ENCODE measurements at regions not wholly inside any gene's neighbourhood (a gene's known extent, or its start where the extent isn't known, plus 50 kb on each side); places are given as distances from the start of the nearest gene placed in this dataset.

DNA sequence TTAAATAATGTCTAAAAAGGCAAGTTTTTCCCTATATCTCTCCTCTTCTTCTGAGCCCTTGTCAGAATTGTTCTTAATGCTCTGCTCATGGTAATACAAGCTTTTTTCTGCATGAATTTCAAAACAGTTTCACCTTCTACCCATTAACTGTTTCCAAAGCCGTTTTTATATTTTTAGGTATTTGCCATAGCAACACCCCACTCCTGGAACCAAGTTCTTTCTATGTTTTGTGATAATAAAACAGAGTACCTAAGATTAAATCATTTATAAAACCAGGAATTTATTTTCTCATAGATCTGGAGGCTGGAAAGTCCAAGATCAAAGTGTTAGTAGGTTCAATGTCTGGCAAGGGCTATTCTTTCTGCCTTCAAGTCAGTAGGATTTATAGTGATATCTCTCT is 497.4 kb downstream of the ETS1 start:
- no peak for DNase-seq (ENCODE audit: low read depth in 2 of 2)

DNA sequence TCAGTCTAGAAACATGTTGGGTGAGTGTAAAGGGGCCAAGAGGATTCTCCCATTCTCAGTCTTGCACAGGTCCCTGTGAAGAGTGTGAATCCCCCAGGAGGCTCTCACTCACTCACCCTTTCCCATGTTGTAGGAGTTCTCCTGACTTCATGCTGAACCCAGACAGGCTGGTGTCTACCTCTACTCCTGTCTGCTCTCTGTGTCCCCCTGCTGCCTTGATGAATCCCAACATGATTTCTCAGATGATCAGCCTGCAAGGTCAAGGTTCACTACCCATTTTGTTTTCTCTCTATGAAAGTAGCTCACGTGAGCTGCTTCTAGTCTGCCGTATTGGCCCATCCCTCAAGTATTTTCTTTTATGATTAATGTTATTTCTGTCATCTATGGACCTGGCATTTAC is 500.6 kb downstream of the ETS1 start:
- DNase-seq (ENCODE audit: low read depth in 2 of 2): no peak

DNA sequence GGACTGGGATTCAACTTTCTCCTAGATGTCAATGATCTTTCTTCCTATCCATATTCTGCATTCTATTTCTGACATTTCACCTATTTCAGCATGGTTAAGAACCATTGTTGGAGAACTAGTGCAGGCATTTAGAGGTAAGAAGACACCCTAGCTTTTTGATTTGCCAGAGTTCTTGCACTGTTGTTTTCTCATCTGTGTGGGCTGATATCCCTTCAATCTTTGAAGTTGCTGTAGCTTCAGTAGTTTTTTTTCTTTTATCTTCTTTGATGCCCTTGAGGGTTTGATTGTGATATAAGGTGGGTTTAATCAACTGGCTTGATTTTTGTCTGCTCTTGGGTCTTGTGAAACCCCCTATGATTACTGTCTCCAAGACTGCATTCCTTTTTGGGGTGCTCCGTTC is 502.1 kb downstream of the ETS1 start:
- no peak for DNase-seq (ENCODE audit: low read depth in 2 of 2)

DNA sequence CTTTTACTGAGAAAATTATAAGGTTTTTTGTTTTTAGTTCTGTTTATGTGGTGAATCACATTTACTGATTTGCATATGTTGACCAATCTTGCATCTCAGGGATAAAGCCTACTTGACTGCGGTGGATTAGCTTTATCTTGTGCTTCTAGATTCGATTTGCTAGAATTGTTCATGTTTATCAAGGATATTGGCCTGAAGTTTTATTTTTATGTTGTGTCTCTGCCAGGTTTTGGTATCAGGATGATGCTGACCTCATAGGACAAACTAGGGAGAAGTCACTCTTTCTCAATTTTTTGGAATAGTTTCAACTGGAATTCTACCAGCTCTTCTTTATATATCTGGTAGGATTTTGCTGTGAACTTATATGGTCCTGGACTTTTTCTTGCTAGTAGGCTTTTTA is 504.8 kb downstream of the ETS1 start:
- DNase-seq (ENCODE audit: low read depth in 2 of 2): no peak

DNA sequence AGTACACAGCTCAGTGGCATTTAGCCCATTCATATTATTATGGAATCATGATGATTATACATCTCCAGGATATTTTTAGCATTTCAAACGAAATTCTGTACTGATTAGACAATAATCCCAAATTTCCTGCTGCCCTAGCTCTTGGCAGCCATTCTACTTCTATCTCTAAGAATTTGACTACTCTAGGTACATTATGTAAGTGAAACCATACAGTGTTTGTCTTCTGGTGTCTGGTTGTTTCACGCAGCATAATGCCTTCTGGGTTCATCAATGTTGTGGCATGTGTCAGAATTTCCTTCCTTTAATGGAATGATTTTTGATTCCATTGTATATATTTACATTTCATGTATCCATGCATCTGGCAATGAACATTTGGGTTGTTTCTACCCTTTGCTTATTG is 517.7 kb downstream of the ETS1 start:
- no peak for DNase-seq (ENCODE audit: low read depth in 2 of 2)

DNA sequence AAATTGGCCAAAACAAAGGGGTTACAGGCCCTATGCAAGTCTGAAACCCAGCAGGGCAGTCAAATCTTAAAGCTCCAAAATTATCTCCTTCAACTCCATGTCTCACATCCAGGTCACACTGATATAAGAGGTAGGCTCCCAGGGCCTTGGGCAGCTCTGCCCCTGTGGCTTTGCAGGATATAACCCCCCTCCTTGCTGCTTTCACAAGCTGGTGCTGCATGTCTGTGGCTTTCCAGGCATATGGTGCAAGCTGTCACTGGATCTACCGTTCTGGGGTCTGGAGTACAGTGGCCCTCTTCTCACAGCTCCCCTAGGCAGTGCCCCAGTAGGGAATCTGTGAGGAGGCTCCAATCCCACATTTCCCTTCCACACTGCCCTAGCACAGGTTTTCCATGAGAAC is 519.6 kb downstream of the ETS1 start:
- DNase-seq (ENCODE audit: low read depth in 2 of 2): no peak

DNA sequence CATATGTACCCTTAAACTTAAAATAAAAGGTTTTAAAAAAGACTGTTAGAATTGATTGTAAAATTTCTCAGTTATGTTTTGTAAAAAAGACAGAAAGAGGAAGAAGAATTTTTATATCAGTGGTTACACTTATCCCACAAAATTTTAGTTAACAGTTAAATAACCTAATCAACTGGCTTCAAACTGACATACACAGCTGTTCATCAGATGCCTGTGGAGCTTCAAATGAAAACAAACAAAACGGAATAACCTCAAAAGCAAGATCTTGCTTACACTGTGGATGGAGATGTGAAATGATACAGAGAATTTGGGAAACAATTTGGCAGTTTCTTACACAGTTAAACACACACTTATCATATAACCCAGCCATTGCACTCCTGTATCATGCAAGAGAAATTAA is 521.0 kb downstream of the ETS1 start:
- no peak for DNase-seq (ENCODE audit: low read depth in 2 of 2)

DNA sequence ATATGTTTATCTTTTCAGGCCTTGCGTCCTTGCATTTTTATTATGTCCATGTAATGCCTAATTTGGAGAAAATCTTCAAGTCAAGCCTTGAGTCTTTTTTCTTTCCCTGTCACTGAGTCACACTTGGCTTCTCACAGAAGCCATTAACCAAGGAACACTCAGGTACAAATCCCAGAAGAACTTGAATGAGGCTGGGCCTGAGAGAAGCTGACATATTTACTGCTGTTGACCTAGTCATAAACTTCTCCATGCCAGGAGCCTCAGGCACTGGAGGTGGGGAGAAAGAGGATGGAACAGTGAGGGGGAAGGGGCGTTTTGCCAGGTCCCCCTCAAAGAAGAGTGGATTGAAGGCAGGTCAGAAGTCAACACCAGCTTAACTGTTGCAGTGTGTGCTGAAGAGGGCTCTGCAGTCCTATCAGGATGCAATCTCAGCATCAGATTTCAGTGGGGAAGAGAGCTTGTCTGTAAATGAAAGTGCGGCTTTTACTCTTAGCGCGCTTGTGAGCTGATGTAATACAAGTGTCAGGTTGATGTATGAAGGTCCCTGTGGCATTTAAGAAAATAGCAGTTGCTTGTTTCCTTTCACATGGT is 526.0 kb downstream of the ETS1 start:
- DNase-seq (ENCODE audit: low read depth in 2 of 2): no peak

DNA sequence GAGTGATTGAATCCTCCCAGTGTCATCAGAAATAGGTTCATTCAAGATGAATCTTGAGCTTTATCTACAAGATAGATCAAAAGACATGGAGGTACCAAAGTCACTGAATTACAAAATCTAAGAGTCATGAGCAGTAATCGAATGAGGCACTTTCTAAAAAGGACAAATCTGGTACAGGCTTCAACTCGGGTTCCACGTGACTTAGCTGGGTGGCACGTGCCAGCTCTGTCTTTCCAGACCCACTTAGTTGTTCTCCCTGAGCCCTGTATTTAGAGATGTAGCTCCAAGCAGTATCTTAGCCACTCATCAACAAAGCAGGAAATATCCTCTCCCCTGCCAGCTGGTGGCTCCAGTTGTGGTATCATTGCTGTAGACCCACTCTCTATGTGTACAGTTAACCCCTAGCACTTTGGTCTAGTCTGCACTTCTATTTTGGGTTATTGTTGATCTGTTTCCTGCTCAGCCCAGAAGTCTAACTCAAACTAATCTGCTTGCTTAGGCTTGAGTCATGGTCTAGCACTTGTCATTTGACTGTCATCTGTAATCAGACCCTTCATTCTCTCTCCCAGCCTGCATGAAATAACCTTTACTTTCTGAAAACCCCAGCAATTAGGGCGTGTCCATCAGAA is 528.7 kb downstream of the ETS1 start:
- DNase-seq (ENCODE audit: low read depth in 2 of 2): no peak

DNA sequence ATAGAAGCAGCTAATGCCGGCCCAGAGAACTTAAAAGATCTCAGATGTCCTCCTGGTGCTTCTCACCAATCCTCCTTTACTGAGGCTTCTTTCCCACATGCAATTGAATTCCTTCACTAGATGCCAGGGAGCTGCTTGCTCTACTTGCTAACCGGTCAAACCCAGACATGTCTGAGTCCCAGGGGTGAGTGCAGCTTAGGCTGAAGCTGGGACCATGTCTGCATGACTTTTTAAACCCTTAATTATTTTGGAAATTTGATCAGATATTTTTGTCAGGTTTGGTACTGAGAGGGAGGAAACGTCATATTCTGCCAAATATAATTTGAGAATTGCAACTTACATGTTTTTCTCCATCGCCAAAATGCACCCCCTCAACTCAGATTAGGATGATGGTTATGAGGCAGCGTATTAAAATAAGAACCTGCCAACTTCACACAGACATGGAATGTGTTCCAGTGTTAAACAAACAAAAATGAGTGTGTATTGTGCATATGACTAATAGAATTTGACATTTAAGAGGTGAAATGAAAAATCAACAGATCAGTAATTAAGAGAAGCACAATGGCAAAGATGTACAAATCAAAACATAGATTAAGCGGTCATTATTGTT is 529.5 kb downstream of the ETS1 start:
- no peak for DNase-seq (ENCODE audit: low read depth in 2 of 2)

DNA sequence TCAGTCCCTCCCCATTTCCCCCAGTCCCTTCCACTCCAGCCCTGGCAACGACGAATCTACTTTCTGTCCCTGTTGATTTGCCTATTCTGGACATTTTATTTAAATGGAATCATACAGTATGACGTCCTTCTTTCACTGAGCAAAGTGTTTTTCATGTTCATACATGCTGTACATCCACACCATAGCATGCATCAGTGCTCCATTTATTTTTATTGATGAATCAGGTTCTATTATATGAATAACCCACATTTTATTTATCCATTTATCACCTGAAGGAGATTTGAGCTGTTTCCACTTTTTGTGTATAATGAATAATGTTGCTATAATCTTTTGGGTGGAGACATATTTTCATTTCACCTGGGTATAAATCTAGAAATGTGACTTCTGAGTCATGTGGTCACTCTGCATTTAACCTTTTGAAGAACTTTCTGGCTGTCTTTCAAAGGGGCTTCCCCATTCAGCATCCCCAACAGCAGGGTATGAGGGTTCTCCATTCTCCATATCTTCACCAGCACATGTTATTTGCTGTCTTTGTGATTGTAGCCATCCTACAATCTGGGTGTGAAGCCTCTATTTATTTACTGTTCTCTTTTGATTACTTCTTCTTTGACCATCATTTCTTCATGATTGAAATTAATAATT is 531.7 kb downstream of the ETS1 start:
- DNase-seq (ENCODE audit: low read depth in 2 of 2): no peak

DNA sequence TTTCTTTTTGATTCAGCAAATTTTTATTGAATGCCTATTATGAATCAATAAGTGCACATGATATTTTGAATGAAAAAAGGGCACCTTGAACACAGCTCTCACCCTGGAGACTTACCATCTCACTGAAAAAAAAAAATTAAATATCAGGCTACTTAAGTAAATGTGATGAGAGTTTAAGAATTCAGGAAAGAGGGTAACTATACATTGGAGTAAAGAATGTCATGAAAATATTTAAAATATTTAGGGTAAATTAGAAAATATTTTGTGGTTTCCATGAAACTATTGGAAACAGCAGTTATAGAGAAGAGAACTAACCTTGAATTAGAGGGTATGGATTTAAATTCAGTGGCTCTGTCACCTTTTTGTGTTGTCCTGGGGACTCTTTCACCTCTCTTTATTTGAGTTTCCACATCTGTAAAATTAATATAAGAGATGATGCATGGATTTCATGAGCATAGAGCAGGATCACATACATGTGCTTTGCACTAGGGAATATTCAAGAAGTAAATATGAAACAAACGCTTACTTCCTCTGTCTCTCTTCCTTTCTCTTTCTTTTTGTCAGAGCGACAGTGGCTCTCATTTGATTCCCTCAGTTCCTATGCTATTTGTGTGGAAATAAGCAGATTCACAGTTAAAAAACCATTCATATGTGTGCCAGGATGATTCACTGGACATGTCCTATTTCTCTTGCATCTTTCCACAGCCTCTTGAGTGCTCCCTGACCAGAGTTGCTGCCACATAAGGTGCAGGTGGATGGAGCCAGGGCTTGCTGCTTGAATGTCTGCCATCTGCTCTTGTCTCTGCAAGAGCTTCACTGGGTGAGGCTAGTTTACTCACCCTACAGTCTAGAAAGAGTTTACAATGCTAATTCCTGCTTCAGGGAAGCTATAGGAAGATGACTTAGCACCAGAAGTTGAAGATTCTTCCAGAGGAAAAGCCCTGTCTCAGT is 533.1 kb downstream of the ETS1 start:
- DNase-seq (ENCODE audit: low read depth in 2 of 2): no peak

DNA sequence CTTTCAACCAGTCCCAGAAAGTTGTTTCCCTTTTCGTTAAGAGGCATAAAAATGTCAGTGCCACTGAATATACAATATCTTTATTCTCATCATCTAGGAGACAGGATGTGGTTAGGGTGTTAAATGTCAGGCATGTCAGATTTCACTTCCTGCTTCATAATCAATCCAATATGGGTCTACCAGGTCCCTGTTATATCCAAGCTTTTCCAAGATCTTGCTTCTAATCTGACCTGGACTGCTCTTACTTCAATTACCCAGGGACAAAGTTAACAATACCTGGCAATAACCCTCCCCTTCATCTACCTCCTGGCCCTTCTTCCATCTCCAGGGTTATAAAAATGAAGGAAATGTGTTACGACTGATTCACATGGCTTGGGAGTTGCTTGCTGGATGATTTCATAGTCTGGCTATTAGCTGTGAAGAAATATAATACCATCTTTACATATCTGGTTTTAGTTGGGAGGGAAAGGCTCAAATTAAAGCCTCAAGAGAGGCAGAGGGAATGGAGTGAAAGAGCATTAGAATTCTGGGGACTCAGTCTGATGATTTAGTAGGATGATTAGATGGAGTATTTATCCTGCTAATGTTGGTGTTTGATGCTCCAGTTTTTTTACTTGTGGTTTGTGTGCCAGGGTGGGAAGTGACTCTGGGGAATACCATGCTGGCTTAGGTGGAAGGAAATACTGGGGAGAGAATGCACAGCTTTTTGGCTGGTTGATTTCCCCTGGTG is 534.3 kb downstream of the ETS1 start:
- DNase-seq (ENCODE audit: low read depth in 2 of 2): peak; percentile 84 to 88

DNA sequence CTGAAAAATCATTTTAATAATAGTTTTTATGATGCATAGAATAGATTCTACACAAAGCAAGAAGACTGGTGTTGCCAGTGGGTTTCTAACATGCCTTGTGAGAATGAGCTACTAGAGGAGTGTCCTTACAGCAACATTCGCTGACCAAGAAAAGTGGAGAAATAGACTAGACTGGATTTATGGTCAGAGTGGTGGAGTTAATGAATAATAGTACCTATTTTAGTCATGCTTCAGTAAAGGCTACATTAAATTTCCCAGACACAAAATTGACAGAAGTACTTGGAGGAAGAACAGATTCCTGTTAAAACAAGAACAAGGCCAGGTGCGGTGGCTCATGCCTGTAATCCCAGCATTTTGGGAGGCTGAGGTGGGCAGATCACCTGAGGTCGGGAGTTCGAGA is 539.2 kb downstream of the ETS1 start:
- DNase-seq (ENCODE audit: low read depth in 2 of 2): no peak

DNA sequence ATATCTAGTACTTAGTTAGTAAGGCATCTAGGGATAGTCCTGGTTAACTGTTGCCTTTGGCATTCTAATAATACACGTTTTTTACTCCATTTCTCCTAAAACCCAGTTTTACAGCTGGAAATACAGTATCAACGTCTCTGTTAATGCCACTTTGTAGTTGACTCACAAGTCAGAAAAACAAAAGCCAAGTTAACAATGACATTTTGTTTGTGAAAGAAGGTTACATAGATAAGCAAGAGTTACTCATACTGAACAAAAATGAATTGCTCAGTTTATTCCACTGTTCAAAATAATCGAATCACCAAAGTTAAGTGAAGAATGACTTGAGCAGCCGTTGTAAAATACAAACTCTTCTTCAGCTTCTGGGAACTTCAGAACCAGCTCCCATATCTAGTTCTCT is 540.3 kb downstream of the ETS1 start:
- no peak for DNase-seq (ENCODE audit: low read depth in 2 of 2)

DNA sequence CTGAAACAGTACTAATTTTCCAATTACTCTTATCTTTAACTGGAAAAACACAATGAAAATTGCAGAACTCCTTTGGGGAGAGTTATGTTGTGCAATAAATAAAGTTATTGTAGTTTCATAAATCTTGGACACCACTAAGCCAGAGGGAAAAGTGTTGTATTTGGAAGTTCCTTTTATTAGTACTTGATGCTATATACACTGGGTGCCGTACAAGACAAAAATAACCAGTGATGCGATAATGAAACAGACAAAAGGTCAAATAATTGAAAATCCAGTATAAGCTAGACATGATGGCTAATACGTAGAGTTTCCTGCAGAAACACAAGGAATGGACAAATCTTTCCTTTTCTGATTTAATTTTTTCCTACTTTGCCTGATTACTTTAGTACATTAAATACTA is 541.1 kb downstream of the ETS1 start:
- DNase-seq (ENCODE audit: low read depth in 2 of 2): no peak

DNA sequence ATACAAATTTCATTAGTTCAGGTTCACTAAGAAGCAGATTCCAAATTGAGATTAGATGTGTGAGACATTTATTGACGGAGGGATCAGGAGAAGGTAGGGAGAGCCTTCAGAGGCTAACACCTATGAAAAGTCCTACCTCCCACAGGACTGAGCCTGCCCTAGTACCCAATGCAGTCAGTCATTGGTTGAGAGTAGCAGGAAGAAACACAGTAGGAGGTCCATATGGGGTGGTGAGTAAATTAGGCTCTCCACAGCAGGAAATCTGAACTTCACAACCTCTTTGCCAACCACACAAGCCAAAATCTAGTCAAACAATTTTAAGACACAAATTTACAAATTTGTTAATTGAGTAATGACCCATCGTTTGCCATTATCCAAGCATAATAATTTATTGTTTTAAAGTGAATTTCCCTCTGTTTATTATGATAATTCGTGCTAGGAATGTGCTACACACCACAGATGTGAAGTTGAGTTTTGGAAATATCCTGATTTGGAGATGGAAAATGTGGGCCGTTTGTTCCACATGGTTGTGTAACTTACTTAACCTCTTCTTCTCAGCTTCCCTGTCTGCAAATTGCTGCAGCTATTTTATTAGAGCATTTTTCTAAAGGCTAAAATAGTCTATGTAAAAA is 542.1 kb downstream of the ETS1 start:
- peak in 1 of 2 experiments; percentile 39 for DNase-seq (ENCODE audit: low read depth in 2 of 2)

DNA sequence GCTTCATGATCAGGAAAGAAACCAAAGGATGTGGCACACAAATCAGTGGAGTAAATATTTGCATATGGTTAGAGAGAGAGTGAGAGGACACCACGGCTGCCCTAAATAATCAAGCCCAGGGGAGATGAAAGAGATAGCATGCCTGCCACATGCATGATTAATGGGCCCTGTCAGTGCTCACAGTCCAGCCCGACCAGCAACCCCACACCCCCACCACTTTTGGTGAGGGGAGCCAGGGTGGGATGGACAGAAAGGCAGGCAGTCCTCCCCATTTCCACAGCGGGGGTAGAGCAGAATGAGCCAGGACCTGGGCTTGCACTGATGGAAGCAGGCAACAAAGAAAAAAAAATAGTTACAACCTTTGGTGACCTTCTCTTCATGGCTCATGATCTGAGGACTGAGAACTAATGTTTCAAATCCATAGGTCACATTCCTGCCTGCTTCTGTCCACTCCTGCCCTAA is 545.0 kb downstream of the ETS1 start:
- DNase-seq (ENCODE audit: low read depth in 2 of 2): no peak

DNA sequence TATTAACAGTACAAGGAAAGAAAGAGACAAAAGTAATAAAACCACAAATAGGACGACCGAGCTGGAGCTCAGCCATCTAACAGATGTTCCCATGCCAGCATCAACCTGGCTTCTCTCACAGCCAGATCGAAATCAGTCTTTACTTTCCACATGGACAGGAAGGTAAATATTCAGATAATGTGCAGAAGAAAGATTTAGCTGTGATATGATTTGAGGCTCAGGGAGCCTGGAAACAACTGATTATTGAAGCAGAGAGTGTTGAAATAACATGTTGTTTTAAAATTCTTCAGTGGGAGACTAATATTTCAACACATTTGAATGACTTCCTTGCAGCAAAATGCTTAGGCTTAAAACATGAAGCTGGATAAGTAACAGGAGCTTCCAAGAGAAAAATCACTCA is 546.8 kb downstream of the ETS1 start:
- DNase-seq (ENCODE audit: low read depth in 2 of 2): peak in 1 of 2 experiments; percentile 44

DNA sequence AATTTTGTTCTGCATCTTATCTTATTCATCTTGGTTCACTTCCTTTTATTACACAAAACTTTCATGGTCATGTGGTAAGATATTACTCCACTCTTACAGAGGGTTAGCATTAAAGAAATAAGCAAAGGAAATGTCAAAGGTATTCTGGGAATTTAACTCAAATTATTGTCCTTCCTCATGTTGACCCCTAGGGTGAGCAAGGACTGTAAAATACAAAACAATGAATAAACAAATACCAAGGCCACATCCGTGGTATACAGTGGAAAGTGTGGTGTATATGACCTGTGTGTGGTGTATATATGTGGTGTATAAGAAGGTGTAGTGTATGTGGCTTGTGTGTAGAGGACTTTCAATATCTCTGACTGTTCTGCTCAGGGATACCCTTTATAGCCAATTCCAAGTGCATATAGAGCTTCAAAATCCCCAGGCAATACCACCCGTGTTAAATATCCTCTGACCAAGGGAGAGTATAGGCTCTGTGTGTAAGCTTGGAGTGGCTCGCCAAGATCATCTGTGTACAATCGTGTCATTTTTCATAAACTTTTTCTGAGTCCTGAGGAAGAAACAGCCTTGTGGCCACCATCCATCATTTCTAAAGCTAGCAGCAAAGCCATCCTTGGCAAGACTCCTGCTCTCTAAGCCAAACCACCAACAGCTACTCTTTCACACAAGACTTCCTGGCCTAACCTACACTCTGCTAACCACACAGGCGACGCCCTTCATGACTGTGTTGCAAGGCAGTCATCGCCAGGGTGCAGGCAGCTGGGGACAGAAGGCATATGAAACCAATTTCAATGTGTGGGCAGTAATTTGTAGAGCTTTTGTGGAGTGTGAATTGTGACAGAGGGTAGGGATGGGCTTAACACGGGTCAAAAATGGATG is 548.0 kb downstream of the ETS1 start:
- peak; percentile 82 to 83 for DNase-seq (ENCODE audit: low read depth in 2 of 2)
